K562 (cell line): ENCODE measurements at regions not wholly inside any gene's neighbourhood (a gene's known extent, or its start where the extent isn't known, plus 50 kb on each side); places are given as distances from the start of the nearest gene placed in this dataset.

Experiments used
- ATAC-seq: fragments of 200-7000 bp; cut with Tn5 transposase; 3 replicates; pipeline ENCODE4 v1.9.1; 2020; ENCODE audit warnings: moderate library complexity
- BruUV-seq: library from RNA; stranded (reverse); fragments of 400-500 nt; replicated peaks from 2 replicates; lab custom pipeline; 2021; lab: Mats Ljungman, UMichigan
- CTCF ChIA-PET: fragments of 300-600 bp; formaldehyde crosslinking; extraction: SDS; loops from one replicate; lab custom pipeline; 2021; ENCODE audit warnings: low intra/inter-chr PET ratio; lab: Yijun Ruan, JAX
- POLR2A ChIA-PET: fragments of 300-600, 350-650 bp; sonication (Branson Sonifier 250); formaldehyde crosslinking; extraction: SDS; loops from one replicate; lab custom pipeline; 2021; ENCODE audit warnings: antibody characterized with exemption, inconsistent platforms; lab: Yijun Ruan, JAX
- DNase-seq, 4 experiments: peaks; one replicate each; pipeline versions ENCODE4 v3.0.0 to v3.0.0-alpha.2; 2011 to 2018; ENCODE audit warnings: low spot score in 3 of 4, mixed read lengths in 3 of 4; ENCODE audit errors: extremely low read depth in 1 of 4
- FAIRE-seq: peaks from 2 replicates; lab custom pipeline; 2011; peaks lifted over from hg19 to GRCh38; lab: Jason Lieb, UNC
- H2AFZ ChIP-seq: 2 replicates; pipeline ENCODE4 v1.6.0; 2011; ENCODE audit warnings: low read depth, low read length, control low read depth, inconsistent platforms
- H3K27ac ChIP-seq: fragments of 200-600 bp; 3 replicates; pipeline ENCODE4 v1.8.0; 2011; ENCODE audit warnings: low read depth, mild to moderate bottlenecking, control low read depth, inconsistent platforms, low read length, moderate library complexity, mixed read lengths; ENCODE audit errors: extremely low read depth
- H3K27me3 ChIP-seq, 2 experiments: fragments of 300-600 bp in 1 of 2; 2 replicates in 1 of 2; 3 replicates in 1 of 2; pipeline versions ENCODE4 v1.6.0 to v1.8.0; 2011; ENCODE audit warnings: inconsistent platforms in 2 of 2, low read length in 2 of 2, mild to moderate bottlenecking in 1 of 2, mixed read lengths in 1 of 2, moderate library complexity in 1 of 2; ENCODE audit not compliant: control insufficient read depth in 2 of 2, insufficient read depth in 2 of 2
- H3K36me3 ChIP-seq: fragments of 300-600 bp; 3 replicates; pipeline ENCODE4 v1.8.0; 2011; ENCODE audit warnings: mild to moderate bottlenecking, low read length, inconsistent platforms; ENCODE audit not compliant: control insufficient read depth, insufficient read depth
- H3K4me1 ChIP-seq, 2 experiments: fragments of 200-600 bp in 1 of 2; replicated peaks in 1 of 2; 2 replicates in 1 of 2; 3 replicates in 1 of 2; pipeline versions ENCODE4 v1.5.1 to v1.8.0; 2011; ENCODE audit warnings: inconsistent platforms in 2 of 2, low read length in 2 of 2, mild to moderate bottlenecking in 1 of 2, mixed read lengths in 1 of 2, moderate library complexity in 1 of 2; ENCODE audit not compliant: control insufficient read depth in 2 of 2, insufficient read depth in 2 of 2
- H3K4me2 ChIP-seq: 2 replicates; pipeline ENCODE4 v1.6.1; 2011; ENCODE audit warnings: low read length, control low read depth, inconsistent platforms, mixed read lengths; ENCODE audit not compliant: insufficient read depth
- H3K4me3 ChIP-seq: fragments of 200-600 bp; sonication (generic), shearing (Covaris generic); 2 replicates; pipeline ENCODE4 v1.5.1; 2016; ENCODE audit warnings: control low read depth, inconsistent platforms
- H3K79me2 ChIP-seq: fragments of 200-600 bp; 3 replicates; pipeline ENCODE4 v1.8.0; 2011; ENCODE audit warnings: low read length, inconsistent platforms; ENCODE audit not compliant: control insufficient read depth, insufficient read depth
- H3K9ac ChIP-seq, 2 experiments: 2 replicates each; pipeline versions ENCODE4 v1.6.0 to v1.6.1; 2011; ENCODE audit warnings: low read depth in 2 of 2, low read length in 2 of 2, control low read depth in 1 of 2, inconsistent platforms in 1 of 2, mild to moderate bottlenecking in 1 of 2, mixed read lengths in 1 of 2; ENCODE audit not compliant: insufficient read depth in 1 of 2
- H3K9me1 ChIP-seq: one replicate; pipeline ENCODE4 v1.6.0; 2011; ENCODE audit warnings: inconsistent platforms, mild to moderate bottlenecking, low read length, moderate library complexity; ENCODE audit not compliant: control insufficient read depth, insufficient read depth
- H3K9me3 ChIP-seq: replicated peaks from 2 replicates; pipeline ENCODE4 v1.5.1; 2011; ENCODE audit warnings: low read depth, low read length, inconsistent platforms; ENCODE audit not compliant: control insufficient read depth, insufficient read depth
- H4K20me1 ChIP-seq: replicated peaks from 2 replicates; pipeline ENCODE4 v1.6.1; 2011; ENCODE audit warnings: low read length, inconsistent platforms, mixed read lengths; ENCODE audit not compliant: control insufficient read depth, insufficient read depth
- BCL6 ChIP-seq: fragments of 250-450 bp; sonication (Bioruptor Pico); IDR thresholded peaks from 2 replicates; pipeline ENCODE4 v1.4.0; 2020
- BHLHE40 ChIP-seq: IDR thresholded peaks from 2 replicates; pipeline ENCODE4 v1.6.1; 2011; ENCODE audit warnings: low read length, improper control_type of control experiment
- BRF2 ChIP-seq: IDR thresholded peaks from 3 replicates; pipeline ENCODE4 v1.6.1; 2011; ENCODE audit warnings: borderline replicate concordance, mild to moderate bottlenecking; ENCODE audit not compliant: insufficient read length, insufficient read depth
- MAFG ChIP-seq: fragments of 450-650 bp; conservative IDR thresholded peaks from 2 replicates; pipeline ENCODE4 v1.6.1; 2016; ENCODE audit warnings: missing genetic modification characterization, missing compliant biosample characterization
- XRCC5 ChIP-seq: fragments of 200-400 bp; formaldehyde crosslinking; IDR thresholded peaks from 2 replicates; pipeline ENCODE4 v1.6.1; 2017; ENCODE audit warnings: low read depth, mild to moderate bottlenecking, low read length
- ZNF347 ChIP-seq: fragments of 450-650 bp; formaldehyde crosslinking; IDR thresholded peaks from 2 replicates; pipeline ENCODE4 v1.4.0; 2020; ENCODE audit warnings: low read depth, mild to moderate bottlenecking, moderate library complexity
- ZNF76 ChIP-seq: fragments of 250-450 bp; sonication (Bioruptor Pico); IDR thresholded peaks from 2 replicates; pipeline ENCODE4 v1.4.0; 2020; ENCODE audit warnings: mild to moderate bottlenecking, moderate library complexity, borderline replicate concordance
- ZSCAN29 ChIP-seq: fragments of 450-650 bp; IDR thresholded peaks from 2 replicates; pipeline ENCODE4 v1.6.1; 2017
- WGBS: fragments of 100-300 bp; shearing (Covaris generic); methylation state at CpG from one replicate; pipeline ENCODE4 v1.1.6; 2016; ENCODE audit warnings: low coverage, mixed read lengths; ENCODE audit not compliant: insufficient coverage; ENCODE audit errors: missing lambda C conversion rate; 5-methylcytosine and 5-hydroxymethylcytosine counted together
- in situ Hi-C: fragments of 300-500 bp; cut with MboI; formaldehyde crosslinking; loops from 4 replicates; pipeline ENCODE4 v1.15.0; 2018; ENCODE audit warnings: inconsistent platforms, mixed read lengths
- intact Hi-C: fragments of 100-400 bp; cut with micrococcal nuclease; formaldehyde crosslinking; loops from 2 replicates; pipeline ENCODE4 v1.14.2; 2022
- TF ChIP-seq, protein P1 (sequence below): sonication (generic); formaldehyde crosslinking; IDR thresholded peaks from 2 replicates; pipeline ENCODE4 v1.8.0; 2022; ENCODE audit warnings: mild to moderate bottlenecking, missing genetic modification reagents
- TF ChIP-seq, protein P2 (sequence below): sonication (generic); formaldehyde crosslinking; IDR thresholded peaks from 2 replicates; pipeline ENCODE4 v1.8.0; 2022; ENCODE audit warnings: mild to moderate bottlenecking, missing genetic modification reagents, borderline replicate concordance

DNA sequence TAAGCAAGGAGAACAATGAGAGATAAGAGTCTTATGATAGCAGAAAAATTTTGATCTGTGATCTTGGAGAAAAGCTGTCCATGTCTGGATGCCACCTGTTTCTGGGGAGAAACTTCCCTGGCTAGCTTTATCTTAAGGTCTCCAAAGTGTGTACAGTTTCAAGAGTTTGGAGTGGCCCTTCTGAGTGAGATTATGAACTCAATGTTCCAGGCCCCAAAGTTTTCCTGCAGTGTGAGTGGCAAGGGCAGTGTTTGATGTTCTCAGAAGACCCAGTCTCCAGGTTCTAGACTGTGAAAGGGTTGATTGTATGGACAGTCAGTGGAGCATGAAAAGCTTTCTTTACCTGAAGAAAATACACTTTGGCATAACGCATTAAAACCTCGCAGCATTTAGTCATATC, 121.7 kb downstream of the OLIG3 start:
- no peaks in the 10 kb centered on the region for H3K36me3 ChIP-seq
- 27% methylated on average over 2 of the region's 2 CpGs for WGBS
- H3K27me3 ChIP-seq, result no peaks in the 10 kb centered on the region
- H4K20me1 ChIP-seq, result no peaks in the 10 kb centered on the region
- no peaks in the 10 kb centered on the region for H3K9me3 ChIP-seq
- intact Hi-C loops, result no loop called here
- CTCF ChIA-PET, result no interaction called here
- TF ChIP-seq XRCC5 (no peak), ZNF347 (CRISPR knock-in tag) (no peak), ZSCAN29 (no peak), ZNF76 (CRISPR knock-in tag) (no peak), MAFG (tag) (no peak), BRF2 (no peak), BHLHE40 (no peak), BCL6 (CRISPR knock-in tag) (no peak)
- TF ChIP-seq, protein P1, sequence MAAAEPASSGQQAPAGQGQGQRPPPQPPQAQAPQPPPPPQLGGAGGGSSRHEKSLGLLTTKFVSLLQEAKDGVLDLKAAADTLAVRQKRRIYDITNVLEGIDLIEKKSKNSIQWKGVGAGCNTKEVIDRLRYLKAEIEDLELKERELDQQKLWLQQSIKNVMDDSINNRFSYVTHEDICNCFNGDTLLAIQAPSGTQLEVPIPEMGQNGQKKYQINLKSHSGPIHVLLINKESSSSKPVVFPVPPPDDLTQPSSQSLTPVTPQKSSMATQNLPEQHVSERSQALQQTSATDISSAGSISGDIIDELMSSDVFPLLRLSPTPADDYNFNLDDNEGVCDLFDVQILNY (CRISPR knock-in tag), result no peak
- TF ChIP-seq, protein P2, sequence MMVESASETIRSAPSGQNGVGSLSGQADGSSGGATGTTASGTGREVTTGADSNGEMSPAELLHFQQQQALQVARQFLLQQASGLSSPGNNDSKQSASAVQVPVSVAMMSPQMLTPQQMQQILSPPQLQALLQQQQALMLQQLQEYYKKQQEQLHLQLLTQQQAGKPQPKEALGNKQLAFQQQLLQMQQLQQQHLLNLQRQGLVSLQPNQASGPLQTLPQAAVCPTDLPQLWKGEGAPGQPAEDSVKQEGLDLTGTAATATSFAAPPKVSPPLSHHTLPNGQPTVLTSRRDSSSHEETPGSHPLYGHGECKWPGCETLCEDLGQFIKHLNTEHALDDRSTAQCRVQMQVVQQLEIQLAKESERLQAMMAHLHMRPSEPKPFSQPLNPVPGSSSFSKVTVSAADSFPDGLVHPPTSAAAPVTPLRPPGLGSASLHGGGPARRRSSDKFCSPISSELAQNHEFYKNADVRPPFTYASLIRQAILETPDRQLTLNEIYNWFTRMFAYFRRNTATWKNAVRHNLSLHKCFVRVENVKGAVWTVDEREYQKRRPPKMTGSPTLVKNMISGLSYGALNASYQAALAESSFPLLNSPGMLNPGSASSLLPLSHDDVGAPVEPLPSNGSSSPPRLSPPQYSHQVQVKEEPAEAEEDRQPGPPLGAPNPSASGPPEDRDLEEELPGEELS (CRISPR knock-in tag), result no peak
- no peak overlapping the region for H3K4me2 ChIP-seq
- H3K27ac ChIP-seq, result no peak overlapping the region
- H3K4me1 ChIP-seq, result no peaks in the 10 kb centered on the region
- ATAC-seq (no peak), FAIRE-seq (no peak), DNase-seq (no peak)
- 0 out of 3 replicates have a peak, but pooled peaks cover 3% of the 10 kb centered on the region for H3K79me2 ChIP-seq
- no TSS peak for BruUV-seq
- no peak overlapping the region for H3K4me3 ChIP-seq
- H2AFZ ChIP-seq, result no peak overlapping the region
- in situ Hi-C loops, result no loop called here
- POLR2A ChIA-PET, result no interaction called here
- no peak overlapping the region for H3K9ac ChIP-seq
- H3K9me1 ChIP-seq, result no peaks in the 10 kb centered on the region
